Subcutaneous abdominal adipose tissue (tissue), 5 donors: ENCODE measurements at regions not wholly inside any gene's neighbourhood (a gene's known extent, or its start where the extent isn't known, plus 50 kb on each side); places are given as distances from the start of the nearest gene placed in this dataset.

Experiments used
- H3K27ac ChIP-seq: one replicate; pipeline ENCODE4 v1.7.0; 2013; ENCODE audit warnings: low read depth, mild to moderate bottlenecking, inconsistent platforms, low read length, moderate library complexity
- H3K27me3 ChIP-seq, 5 donors: one replicate each; pipeline ENCODE4 v1.7.0; 2013; ENCODE audit warnings: low read length in 5 of 5, inconsistent platforms in 1 of 5; ENCODE audit not compliant: control insufficient read depth in 5 of 5, insufficient read depth in 4 of 5
- H3K36me3 ChIP-seq, 5 donors: one replicate each; pipeline ENCODE4 v1.7.0; 2013; ENCODE audit warnings: low read length in 5 of 5; ENCODE audit not compliant: control insufficient read depth in 5 of 5, insufficient read depth in 5 of 5
- H3K4me1 ChIP-seq, 5 donors: one replicate each; pipeline ENCODE4 v1.7.0; 2013; ENCODE audit warnings: low read length in 5 of 5, mild to moderate bottlenecking in 3 of 5, moderate library complexity in 1 of 5; ENCODE audit not compliant: control insufficient read depth in 5 of 5, insufficient read depth in 5 of 5
- H3K4me3 ChIP-seq, 5 donors: one replicate each; pipeline ENCODE4 v1.7.0; 2013; ENCODE audit warnings: low read length in 5 of 5, low read depth in 1 of 5
- H3K9ac ChIP-seq, 5 donors: one replicate each; pipeline ENCODE4 v1.7.0; 2013; ENCODE audit warnings: low read length in 5 of 5, mild to moderate bottlenecking in 4 of 5, moderate library complexity in 3 of 5
- H3K9me3 ChIP-seq, 5 donors: one replicate each; pipeline ENCODE4 v1.7.0; 2013; ENCODE audit warnings: low read length in 5 of 5; ENCODE audit not compliant: control insufficient read depth in 5 of 5
- donor health status: healthy.
- donor health status: healthy.
- donor health status: healthy.
- donor health status: healthy.
- donor health status: healthy.

DNA sequence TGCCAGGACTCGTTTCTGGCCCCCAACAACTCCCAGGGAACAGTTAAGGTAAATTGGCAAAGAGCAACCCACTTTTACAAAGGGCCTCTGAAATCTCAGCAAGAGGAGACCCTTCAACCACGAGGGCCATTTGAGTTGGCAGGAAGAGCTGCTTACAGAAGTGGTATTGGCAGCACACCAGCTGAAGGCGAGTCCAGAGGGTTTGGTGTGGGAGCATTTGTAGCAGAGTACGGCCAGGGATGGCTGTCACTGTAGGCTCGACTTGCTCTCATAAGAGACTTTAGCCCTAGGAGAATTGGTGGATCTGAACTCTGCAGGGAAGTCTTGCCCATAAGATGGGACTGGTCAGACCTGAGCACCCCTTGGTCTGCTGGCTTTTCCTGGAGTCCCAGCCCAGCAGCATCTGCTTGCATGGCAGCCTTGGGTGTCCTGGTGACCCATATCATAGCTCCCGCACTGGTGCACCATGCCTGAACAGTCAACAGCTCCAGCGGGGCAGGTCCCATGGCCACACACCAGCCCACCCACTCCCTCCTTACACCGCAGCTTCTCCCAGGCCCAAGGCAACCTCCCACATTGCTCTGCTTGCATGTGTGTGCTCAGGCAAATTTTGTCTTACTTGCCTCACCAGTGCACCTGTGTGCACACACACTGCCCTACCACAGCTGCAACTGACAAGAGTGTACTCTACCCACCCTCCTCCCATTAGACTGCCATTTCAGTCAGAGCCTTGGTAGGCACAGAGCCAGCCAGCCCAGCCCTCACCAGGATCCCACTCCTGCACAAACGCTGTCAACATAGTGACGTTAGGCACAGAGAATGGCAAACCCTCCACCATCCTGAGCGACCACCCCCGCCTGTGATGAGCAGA, 861.6 kb upstream of the DPPA4 start:
- Histone ChIP-seq H3K9ac (no peak overlapping the region), H3K27me3 (no peaks in the 10 kb centered on the region), H3K4me3 (no peak overlapping the region), H3K36me3 (no peaks in the 10 kb centered on the region), H3K9me3 (peaks cover 0 to 10% (median 5%) of the 10 kb centered on the region in 5 donors), H3K27ac (no peak overlapping the region), H3K4me1 (no peaks in the 10 kb centered on the region)

DNA sequence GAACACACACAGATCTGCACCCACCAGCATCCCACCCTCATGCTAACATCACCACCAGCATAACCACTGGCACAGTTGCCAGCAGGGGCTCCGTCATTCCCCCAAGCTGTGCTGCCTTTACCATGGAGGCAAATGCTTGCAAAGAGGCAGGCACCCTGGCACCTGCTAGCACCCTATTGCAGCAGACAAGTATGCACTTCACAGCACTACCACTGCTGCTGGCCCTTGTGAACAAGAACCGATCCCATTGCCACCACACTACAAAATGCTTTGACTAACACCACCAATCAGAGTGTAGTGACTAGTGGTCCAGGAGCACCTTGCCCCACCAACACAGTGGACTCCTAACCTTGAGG, 862.2 kb upstream of the DPPA4 start:
- Histone ChIP-seq H3K9me3 (peaks cover 0 to 10% (median 5%) of the 10 kb centered on the region in 5 donors), H3K4me1 (no peaks in the 10 kb centered on the region), H3K36me3 (no peaks in the 10 kb centered on the region), H3K27ac (no peak overlapping the region), H3K4me3 (no peak overlapping the region), H3K9ac (no peak overlapping the region), H3K27me3 (no peaks in the 10 kb centered on the region)

DNA sequence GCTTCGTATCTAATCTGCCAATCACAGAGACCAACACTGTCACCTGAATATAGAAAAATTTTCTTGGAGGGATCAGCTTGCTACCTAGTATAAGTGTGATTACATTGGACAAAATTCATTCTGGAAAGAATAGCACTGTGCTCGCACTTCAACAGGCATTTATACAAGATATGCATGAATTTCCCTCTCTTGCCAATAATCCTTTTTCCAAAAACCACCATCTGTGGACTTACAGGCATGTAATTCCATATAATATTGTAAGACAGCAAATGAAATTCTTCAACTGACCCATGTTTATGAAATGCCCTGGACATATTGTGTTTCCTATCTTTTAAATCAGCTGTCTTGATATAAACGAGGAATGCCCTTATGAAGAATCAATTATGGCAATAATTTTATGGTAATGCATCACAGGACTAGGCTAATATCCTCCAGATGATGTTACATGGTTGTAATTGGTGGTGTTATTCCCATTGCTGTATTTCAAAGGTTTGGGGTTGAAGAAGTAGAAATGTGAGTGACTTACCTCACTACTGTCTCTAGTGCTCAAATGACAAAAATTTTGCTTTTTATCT, 861.4 kb upstream of the NECTIN3 start:
- H3K9me3 ChIP-seq = peaks cover 0 to 3% (median 0%) of the 10 kb centered on the region in 5 donors

DNA sequence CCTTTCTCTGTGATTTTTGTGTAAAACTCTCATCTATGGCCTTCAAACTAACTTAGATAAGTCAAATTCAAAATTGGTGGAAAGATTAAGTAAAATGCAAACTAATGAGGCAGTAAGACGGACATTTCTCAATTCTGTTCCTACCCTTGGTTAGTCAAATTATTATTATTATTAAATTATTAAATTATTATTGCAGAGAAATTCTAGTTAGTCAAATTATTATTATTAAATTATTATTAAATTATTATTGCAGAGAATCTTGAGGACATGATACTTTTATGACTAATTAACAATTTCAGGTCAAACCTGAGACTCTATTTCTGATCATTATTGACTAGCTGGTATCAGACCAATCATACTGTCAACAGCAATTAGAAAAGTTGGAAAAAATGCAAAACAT, 845.0 kb upstream of the NECTIN3 start:
- Histone ChIP-seq H3K9me3 (peaks cover 0 to 2% (median 0%) of the 10 kb centered on the region in 5 donors), H3K4me3 (no peak overlapping the region), H3K27me3 (no peaks in the 10 kb centered on the region), H3K9ac (no peak overlapping the region), H3K36me3 (no peaks in the 10 kb centered on the region), H3K27ac (no peak overlapping the region), H3K4me1 (peaks cover 0 to 2% (median 0%) of the 10 kb centered on the region in 5 donors)

More for the DNA sequence above, 861.4 kb upstream of the NECTIN3 start:
- H3K36me3 ChIP-seq = no peaks in the 10 kb centered on the region
- no peaks in the 10 kb centered on the region for H3K27me3 ChIP-seq
- H3K9ac ChIP-seq = no peak overlapping the region
- H3K4me1 ChIP-seq = no peaks in the 10 kb centered on the region
- no peak overlapping the region for H3K4me3 ChIP-seq
- no peak overlapping the region for H3K27ac ChIP-seq

DNA sequence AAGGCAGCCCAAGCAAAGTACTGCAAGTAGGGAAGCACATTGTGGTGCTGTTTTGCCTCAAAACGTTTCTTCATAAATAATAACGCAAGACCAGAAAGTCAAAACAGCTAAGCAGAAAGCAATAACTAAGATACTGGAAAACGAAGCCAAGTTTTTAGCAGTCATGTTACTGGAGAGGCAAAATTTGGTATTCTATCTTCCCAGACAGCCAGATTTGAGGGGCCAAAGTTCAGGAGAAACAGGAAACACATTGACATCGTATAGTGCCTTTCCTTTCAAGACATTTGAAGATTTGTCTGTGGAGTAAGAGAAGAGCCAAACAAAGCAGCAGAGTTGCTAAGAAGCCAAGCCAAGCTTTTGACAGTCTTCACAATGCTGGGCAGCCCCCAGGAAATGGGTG, 843.6 kb upstream of the NECTIN3 start:
- no peak overlapping the region for H3K4me3 ChIP-seq
- H3K9me3 ChIP-seq = peaks cover 0 to 2% (median 0%) of the 10 kb centered on the region in 5 donors
- no peak overlapping the region for H3K27ac ChIP-seq
- no peak overlapping the region for H3K9ac ChIP-seq
- H3K4me1 ChIP-seq = peaks cover 0 to 2% (median 0%) of the 10 kb centered on the region in 5 donors
- no peaks in the 10 kb centered on the region for H3K27me3 ChIP-seq
- no peaks in the 10 kb centered on the region for H3K36me3 ChIP-seq

DNA sequence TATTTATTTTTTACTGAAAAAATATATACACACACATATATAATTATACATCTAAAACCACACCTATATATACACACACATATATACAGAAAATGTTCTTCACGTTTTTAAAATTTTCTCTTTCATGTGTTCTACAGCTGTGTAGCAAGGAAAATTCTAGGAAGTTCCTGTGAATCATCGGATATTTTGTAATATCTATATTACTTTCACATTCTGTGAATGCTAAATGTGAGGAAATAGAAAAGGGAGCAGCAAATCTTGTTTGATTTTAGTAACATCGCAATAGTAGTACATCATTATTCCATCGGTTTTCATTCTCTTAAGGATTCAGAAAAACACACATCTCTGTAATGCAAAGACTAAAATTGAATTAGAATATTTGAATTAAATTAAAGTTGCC, 836.8 kb upstream of the NECTIN3 start:
- Histone ChIP-seq H3K4me1 (no peaks in the 10 kb centered on the region), H3K9ac (no peak overlapping the region), H3K36me3 (no peaks in the 10 kb centered on the region), H3K27ac (no peak overlapping the region), H3K27me3 (no peaks in the 10 kb centered on the region), H3K4me3 (no peak overlapping the region), H3K9me3 (no peaks in the 10 kb centered on the region)

DNA sequence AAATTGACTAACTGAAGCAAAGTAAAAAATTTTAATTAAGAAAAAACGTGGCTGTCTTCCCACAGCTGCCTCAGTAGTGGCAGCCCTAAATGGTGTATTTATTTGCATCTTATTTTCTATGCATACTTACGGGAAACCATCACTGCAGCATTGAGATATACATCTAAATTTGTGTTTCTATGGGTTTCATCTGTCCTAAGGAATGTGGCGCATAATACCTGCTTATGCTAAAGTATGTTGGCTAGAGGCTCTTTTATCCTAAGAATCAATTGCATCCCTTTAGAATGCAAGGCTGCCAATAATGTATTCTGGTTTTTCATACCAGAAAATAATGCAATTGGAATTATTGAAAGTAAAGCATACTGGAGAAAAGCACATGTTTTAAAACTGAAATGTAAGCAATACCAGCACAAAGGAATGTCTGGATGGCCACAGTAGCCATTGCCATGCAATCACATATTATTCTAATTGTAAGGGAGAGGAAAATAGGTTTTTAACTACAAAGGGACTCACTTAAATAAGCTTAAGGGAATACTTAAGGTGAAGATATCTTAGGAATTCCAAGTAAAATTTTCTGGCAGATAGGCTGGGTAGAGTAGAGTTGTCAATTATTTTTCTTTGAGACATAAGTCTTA, 834.5 kb upstream of the NECTIN3 start:
- H3K27me3 ChIP-seq = no peaks in the 10 kb centered on the region
- H3K9ac ChIP-seq = no peak overlapping the region
- no peaks in the 10 kb centered on the region for H3K9me3 ChIP-seq
- no peak overlapping the region for H3K27ac ChIP-seq
- no peak overlapping the region for H3K4me3 ChIP-seq
- no peaks in the 10 kb centered on the region for H3K36me3 ChIP-seq
- no peaks in the 10 kb centered on the region for H3K4me1 ChIP-seq

DNA sequence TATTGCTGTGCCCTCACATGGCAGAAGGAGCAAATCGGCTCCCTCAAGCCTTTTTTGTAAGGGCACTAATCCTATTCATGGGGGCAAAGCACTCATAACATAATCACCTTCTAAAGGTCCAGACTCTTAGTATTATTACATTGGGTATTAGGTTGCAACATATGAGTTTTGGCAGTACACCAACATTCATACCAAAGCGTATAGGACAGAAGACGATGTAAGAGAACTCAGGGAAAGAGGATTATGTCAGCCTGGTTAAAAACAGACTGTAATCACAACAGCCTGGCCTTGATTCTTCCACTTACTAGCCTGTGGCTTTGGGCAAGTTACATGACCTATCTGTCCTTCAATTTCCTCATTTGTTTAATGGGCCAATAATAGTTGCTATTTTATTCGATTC, 828.5 kb upstream of the NECTIN3 start:
- H3K27me3 ChIP-seq = no peaks in the 10 kb centered on the region
- H3K9ac ChIP-seq = no peak overlapping the region
- H3K36me3 ChIP-seq = no peaks in the 10 kb centered on the region
- H3K4me3 ChIP-seq = no peak overlapping the region
- H3K9me3 ChIP-seq = no peaks in the 10 kb centered on the region
- H3K27ac ChIP-seq = no peak overlapping the region
- H3K4me1 ChIP-seq = no peaks in the 10 kb centered on the region

DNA sequence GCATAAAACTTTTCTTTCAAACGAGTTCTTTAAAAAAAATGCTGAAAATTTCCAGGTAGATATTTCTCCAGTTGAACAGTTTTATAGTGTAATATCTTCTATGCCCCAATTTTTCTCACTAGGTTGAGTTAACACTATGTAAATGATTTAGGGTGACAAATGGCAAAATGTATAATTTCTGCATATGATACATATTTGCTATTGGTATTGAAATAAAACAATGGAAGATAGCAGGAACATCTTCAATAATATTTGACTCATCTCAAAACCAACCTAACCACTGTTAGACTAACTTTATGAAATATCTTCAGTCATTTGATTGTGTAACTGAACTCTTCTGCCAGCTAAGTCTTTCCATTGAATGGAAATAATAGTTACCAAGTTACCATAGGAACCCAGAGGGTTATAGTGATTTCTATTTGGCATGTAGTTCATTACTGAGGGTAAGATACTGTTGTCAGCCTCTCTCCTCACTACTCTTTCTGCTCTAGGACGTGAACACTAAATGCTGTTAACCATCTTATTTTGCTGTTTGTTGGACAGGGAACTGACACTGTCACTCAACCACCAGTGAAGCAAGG, 824.7 kb upstream of the NECTIN3 start:
- Histone ChIP-seq H3K27ac (no peak overlapping the region), H3K9ac (no peak overlapping the region), H3K9me3 (no peaks in the 10 kb centered on the region), H3K36me3 (no peaks in the 10 kb centered on the region), H3K27me3 (no peaks in the 10 kb centered on the region), H3K4me1 (no peaks in the 10 kb centered on the region), H3K4me3 (no peak overlapping the region)

DNA sequence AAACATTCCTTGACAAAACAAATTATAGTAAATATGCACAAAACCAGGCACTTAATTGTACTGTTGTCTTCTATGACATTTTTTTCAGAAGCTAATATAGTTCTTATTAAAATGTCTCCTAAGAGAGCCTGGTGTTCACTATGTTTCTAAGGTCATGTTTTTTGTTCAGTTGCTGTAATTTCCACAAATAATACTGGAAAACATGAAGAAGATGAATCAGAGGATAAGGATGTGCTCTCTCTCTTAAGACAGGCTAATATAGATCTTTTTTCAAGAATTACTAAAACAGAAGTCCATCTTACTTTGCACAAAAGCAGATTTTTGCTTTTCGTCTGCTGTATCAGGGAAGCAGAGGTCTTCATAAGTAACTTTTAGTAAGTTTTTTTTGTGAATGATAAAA, 823.0 kb upstream of the NECTIN3 start:
- no peaks in the 10 kb centered on the region for H3K36me3 ChIP-seq
- H3K27ac ChIP-seq = no peak overlapping the region
- H3K9ac ChIP-seq = no peak overlapping the region
- no peaks in the 10 kb centered on the region for H3K4me1 ChIP-seq
- no peaks in the 10 kb centered on the region for H3K27me3 ChIP-seq
- H3K4me3 ChIP-seq = no peak overlapping the region
- H3K9me3 ChIP-seq = no peaks in the 10 kb centered on the region
